ENCODE measurements at regions not wholly inside any gene's neighbourhood (a gene's known extent, or its start where the extent isn't known, plus 50 kb on each side); places are given as distances from the start of the nearest gene placed in this dataset.

- no peak for DNase-seq
These were observed 170.9 kb downstream of the DUSP6 start for GRCh38 chr12:89181271-89181920.

GRCh38 chr12:89180496-89180895 lies 171.8 kb downstream of the DUSP6 start:
- no peak for DNase-seq

GRCh38 chr12:89179983-89180382 lies 172.3 kb downstream of the DUSP6 start:
- no peak for DNase-seq

GRCh38 chr12:89179245-89179644 lies 173.1 kb downstream of the DUSP6 start:
- DNase-seq, result no peak

GRCh38 chr12:89177802-89178395 lies 174.4 kb downstream of the DUSP6 start:
- DNase-seq, result no peak

DNA sequence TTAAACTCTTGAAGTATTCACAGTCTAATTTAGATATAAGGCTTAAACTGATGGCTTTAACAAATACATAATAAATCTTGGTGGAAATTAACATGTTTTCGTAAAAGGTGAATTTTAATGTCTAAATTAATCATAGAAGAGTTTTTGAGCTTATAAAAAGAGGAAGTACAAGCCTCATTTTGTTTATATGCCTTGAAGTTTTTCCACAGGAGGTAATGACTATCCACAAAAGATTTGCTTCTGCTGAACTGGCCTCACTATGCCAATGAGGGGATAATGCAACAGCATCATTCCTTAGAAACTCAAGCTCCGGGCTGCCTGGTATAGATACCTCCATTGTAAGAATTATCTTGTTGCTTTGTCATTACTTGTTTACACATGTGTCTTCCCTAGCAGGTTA lies 175.6 kb downstream of the DUSP6 start:
- DNase-seq, result no peak

GRCh38 chr12:89173678-89174077 lies 178.6 kb downstream of the DUSP6 start:
- DNase-seq, result no peak

DNA sequence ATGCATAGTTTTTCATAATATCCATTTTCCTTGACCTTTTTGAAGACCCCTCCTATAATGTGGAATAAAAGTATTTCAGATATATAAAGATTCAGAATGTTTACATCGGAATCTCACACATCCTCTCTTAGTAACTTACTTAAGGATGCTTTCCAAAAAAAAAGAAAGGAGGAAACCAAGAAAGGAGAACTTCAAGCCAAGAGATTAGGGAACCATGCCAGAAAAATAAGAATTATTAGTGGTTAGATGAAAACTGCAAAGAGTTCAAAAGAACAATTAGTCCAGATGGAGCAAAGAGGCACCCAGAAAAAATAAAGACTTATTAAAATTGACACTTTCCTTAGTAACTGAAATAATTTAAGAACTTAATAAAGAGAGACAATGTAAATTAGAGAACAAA lies 179.2 kb downstream of the DUSP6 start:
- no peak for DNase-seq

- DNase-seq, result no peak
These were observed 180.1 kb downstream of the DUSP6 start for GRCh38 chr12:89172224-89172623.

DNA sequence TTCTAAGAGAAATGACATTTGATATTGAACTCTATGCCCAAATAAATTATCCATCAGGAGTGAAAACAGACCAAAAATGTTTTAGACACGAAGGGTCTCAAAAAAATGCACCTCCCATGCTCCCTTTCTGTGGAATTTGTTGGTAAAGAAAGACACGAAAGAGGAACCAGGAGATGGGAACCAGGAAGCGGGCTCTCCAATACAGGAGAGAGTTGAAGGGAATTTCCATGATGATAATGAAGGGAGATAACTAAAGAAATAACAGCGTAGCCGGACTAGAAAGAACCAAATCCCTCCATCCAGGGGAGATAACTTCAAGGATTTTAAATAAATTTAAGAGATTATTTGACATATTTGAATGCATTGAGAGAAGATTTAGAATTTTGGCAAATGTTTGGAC lies 183.0 kb downstream of the DUSP6 start:
- DNase-seq, result no peak

DNA sequence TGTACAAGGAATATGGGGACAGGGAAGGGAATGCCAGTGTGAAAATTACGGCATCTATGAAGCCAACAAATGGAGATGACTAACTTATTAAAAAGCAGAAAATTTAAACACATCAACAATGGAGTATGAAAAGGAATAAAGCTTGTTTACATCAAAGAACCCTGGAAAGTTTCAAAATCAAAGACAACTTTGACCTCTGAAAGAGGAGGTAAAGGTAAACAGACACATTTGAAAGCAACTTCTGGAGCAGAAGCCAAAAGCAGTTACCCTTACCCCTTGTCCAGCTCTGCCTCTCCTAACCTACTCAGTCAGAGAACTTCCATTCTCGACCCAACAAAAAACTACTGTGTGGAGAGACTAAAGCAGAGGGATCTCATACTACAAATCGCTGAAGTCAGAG lies 184.3 kb downstream of the DUSP6 start:
- no peak for DNase-seq

DNA sequence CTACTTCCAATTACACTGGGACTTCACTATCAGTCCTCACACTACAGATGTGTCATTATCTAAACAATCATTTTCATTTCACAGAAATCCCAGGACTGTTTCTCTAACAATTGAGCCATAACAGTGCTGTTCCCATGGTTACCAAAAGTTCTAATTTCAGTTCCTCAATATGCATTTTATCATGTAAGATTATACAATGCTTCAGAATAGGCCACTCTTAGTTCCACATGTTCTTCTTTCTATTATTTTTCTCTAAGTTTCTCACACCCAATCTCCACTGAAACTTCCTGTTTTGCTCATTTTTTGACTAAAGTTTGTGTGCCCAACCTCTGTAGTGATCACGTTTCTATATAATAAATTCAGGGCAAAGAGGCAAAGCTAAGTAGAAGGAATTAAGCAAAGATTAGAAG lies 185.8 kb downstream of the DUSP6 start:
- no peak for DNase-seq

DNA sequence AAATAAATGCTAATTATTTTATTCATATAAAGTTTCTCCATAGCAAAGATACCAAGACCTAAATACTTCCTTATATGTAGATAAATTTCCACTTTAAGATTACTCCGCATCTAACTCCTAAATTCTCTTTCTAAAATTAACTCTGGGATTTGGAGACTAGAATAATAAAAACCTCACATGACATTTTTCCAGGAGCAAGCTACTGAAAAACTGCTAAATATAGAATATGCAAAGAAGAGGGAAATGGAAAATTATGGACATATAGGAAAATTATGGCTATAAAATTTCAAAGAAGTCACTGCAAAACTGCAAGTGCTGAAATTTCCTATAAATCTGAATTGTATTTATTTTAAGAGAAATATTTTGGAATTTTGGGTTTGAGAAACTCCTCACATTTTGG lies 186.2 kb downstream of the DUSP6 start:
- DNase-seq, result no peak

- DNase-seq, result no peak
These were observed 186.6 kb downstream of the DUSP6 start for GRCh38 chr12:89165703-89166102.

- DNase-seq, result no peak
These were observed 188.4 kb downstream of the DUSP6 start for GRCh38 chr12:89163918-89164317.

GRCh38 chr12:89162589-89163261 lies 189.6 kb downstream of the DUSP6 start:
- no peak for DNase-seq

DNA sequence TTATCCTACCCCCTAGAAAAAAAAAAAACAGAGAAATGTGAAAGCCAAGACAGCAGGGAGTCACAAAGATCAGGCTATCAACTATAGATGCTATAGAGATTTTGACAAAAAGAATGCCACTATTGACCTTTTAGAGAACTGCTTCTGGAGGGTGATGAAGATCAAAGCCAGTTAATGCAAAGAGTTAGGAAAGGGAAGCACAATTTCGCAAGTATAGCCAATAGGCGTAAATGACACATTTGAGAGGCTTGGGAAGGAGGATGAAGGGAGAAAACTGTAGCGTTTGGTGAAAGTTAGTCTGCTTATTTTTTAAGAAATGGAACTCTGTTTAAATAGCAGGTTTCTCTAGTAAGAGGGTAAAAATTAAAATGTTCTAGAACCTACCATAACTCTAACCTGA lies 190.7 kb downstream of the DUSP6 start:
- no peak for DNase-seq

DNA sequence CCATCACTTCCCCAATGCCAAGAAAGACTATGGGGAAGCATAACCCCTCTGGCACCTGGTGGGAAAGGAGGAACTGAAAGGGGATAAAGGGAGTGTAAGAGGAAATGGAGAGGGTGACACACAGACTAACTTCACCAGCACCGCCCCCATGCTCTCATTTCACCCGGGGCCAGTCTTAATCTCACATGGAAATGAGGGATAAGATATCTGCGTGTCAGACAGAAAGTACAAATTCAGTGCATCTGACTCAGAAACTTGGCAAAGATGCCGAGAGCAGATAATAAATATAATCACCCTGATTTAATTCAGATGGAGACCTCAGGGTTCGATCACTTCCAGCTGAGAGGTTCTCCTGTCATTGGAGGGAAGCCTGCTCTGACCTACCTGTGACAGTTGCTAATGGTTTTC lies 191.6 kb downstream of the DUSP6 start:
- no peak for DNase-seq

- no peak for DNase-seq
These were observed 194.9 kb downstream of the DUSP6 start for GRCh38 chr12:89157413-89157812.

- no peak for DNase-seq
These were observed 195.4 kb downstream of the DUSP6 start for GRCh38 chr12:89156862-89157262.

GRCh38 chr12:89156340-89156739 lies 196.0 kb downstream of the DUSP6 start:
- DNase-seq, result no peak

DNA sequence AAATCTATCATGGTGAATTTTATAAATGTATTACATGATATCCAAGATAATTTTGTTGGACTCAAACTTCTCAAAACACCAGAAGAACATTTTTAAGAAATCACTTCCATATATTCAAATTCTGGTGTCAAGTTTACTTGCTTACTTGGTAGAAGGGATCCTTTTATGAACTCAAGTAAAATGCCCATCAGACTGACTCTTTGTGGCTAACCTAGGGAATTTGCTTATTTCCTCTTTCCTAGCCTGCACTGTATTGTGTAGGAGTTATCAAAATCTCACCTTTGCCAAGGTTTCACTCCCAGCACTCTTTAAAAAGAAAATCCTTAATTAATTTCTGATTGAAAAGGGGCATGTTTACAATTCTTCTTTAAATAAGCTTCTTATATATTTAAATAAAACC lies 196.5 kb downstream of the DUSP6 start:
- no peak for DNase-seq

GRCh38 chr12:89154743-89155499 lies 197.4 kb downstream of the DUSP6 start:
- no peak for DNase-seq

DNA sequence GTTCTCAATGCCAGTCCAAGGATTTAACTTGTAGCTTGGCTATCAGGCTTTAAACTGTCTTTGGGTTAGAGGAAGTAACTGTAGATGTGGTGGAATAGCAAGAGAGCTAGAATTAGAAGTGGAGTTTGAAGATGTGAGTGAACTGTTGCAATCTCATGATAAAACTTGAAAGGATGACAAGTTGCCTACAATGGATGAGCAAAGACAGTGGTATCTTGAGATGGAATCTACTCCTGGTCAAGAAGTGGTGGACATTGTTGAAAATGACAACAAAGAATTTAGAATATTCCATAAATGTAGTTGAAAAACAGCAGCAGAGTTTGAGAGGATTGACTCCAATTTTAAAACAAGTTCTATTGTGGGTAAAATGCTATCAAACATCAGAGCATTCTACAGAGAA lies 199.0 kb downstream of the DUSP6 start:
- DNase-seq, result no peak

Measured in NCI-H1048 (cell line).